ENCODE measurements at regions not wholly inside any gene's neighbourhood (a gene's known extent, or its start where the extent isn't known, plus 50 kb on each side); places are given as distances from the start of the nearest gene placed in this dataset.

- TF ChIP-seq CTCF (IDR thresholded peaks at IDR 0.05; ENCODE audit: control extremely low read depth, extremely low read depth, low read depth, missing control alignments): no peak
- POLR2A ChIA-PET: no interaction called here
- CTCF ChIA-PET: no interaction called here
- DNase-seq (ENCODE audit: extremely low spot score): no peak
Measured at GRCh38 chr2:47249157-47249900, 73.0 kb upstream of the CALM2 start.

GRCh38 chr2:47243596-47244323 is 67.4 kb upstream of the CALM2 start:
- DNase-seq (ENCODE audit: extremely low spot score): no peak
- ChIA-PET CTCF (no interaction called here), POLR2A (no interaction called here)
- TF ChIP-seq CTCF (IDR thresholded peaks at IDR 0.05; ENCODE audit: control extremely low read depth, extremely low read depth, low read depth, missing control alignments): no peak

- ChIA-PET POLR2A (no interaction called here), CTCF (no interaction called here)
- TF ChIP-seq CTCF (IDR thresholded peaks at IDR 0.05; ENCODE audit: control extremely low read depth, extremely low read depth, low read depth, missing control alignments): no peak
- DNase-seq (ENCODE audit: extremely low spot score): no peak
Measured at GRCh38 chr2:47241715-47242114, 65.4 kb upstream of the CALM2 start.

- no peak for TF ChIP-seq CTCF (IDR thresholded peaks at IDR 0.05; ENCODE audit: control extremely low read depth, extremely low read depth, low read depth, missing control alignments)
- POLR2A ChIA-PET: no interaction called here
- CTCF ChIA-PET: interaction anchor here (1.0 to 1.2 kb wide), 2 partner anchors 9 to 16 kb away, joined by 3 to 4 read pairs; no protein-coding TSS in a partner anchor
- no peak for DNase-seq (ENCODE audit: extremely low spot score)
Measured at GRCh38 chr2:47239119-47239969, 63.0 kb upstream of the CALM2 start.

- TF ChIP-seq CTCF (IDR thresholded peaks at IDR 0.05; ENCODE audit: control extremely low read depth, extremely low read depth, low read depth, missing control alignments): no peak
- POLR2A ChIA-PET: no interaction called here
- CTCF ChIA-PET: interaction anchor here (1.0 to 1.2 kb wide), 2 partner anchors 8 to 15 kb away, joined by 3 to 4 read pairs; no protein-coding TSS in a partner anchor
- no peak for DNase-seq (ENCODE audit: extremely low spot score)
Measured at GRCh38 chr2:47238638-47239037, 62.3 kb upstream of the CALM2 start.

All from GM10248 (cell line).